ENCODE measurements at regions not wholly inside any gene's neighbourhood (a gene's known extent, or its start where the extent isn't known, plus 50 kb on each side); places are given as distances from the start of the nearest gene placed in this dataset.

DNA sequence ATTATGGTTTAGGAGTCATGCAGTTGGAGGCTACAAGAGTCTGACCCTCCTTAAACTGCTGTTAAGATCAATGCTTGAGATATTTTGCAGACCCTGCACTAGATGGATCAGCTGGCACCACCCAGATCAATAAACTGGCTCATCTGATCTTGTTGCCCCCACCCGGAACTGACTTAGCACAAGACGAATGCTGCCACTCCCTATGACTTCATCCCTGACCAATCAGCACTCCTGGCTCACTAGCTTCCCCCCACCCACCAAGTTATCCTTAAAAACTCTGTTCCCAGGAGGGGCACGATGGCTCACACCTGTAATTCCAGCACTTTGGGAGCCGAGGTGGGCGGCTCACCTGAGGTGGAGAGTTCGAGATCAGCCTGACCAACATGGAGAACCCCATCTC is 594.0 kb downstream of the NTRK3 start:
- intact Hi-C loops (cut with DNase I; ENCODE audit: low total_unique reads): no loop called here
- DNase-seq: no peak
- Histone ChIP-seq H3K4me1 (peaks cover 0 to 9% (median 0%) of the 10 kb centered on the region in 4 donors), H3K36me3 (no peaks in the 10 kb centered on the region), H3K27me3 (no peaks in the 10 kb centered on the region), H3K4me3 (no peak overlapping the region), H3K9me3 (peaks cover 0 to 2% (median 0%) of the 10 kb centered on the region in 3 donors), H3K27ac (no peak overlapping the region)
- TF ChIP-seq, protein P1, sequence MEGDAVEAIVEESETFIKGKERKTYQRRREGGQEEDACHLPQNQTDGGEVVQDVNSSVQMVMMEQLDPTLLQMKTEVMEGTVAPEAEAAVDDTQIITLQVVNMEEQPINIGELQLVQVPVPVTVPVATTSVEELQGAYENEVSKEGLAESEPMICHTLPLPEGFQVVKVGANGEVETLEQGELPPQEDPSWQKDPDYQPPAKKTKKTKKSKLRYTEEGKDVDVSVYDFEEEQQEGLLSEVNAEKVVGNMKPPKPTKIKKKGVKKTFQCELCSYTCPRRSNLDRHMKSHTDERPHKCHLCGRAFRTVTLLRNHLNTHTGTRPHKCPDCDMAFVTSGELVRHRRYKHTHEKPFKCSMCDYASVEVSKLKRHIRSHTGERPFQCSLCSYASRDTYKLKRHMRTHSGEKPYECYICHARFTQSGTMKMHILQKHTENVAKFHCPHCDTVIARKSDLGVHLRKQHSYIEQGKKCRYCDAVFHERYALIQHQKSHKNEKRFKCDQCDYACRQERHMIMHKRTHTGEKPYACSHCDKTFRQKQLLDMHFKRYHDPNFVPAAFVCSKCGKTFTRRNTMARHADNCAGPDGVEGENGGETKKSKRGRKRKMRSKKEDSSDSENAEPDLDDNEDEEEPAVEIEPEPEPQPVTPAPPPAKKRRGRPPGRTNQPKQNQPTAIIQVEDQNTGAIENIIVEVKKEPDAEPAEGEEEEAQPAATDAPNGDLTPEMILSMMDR (IDR thresholded peaks at IDR 0.05): no peak

DNA sequence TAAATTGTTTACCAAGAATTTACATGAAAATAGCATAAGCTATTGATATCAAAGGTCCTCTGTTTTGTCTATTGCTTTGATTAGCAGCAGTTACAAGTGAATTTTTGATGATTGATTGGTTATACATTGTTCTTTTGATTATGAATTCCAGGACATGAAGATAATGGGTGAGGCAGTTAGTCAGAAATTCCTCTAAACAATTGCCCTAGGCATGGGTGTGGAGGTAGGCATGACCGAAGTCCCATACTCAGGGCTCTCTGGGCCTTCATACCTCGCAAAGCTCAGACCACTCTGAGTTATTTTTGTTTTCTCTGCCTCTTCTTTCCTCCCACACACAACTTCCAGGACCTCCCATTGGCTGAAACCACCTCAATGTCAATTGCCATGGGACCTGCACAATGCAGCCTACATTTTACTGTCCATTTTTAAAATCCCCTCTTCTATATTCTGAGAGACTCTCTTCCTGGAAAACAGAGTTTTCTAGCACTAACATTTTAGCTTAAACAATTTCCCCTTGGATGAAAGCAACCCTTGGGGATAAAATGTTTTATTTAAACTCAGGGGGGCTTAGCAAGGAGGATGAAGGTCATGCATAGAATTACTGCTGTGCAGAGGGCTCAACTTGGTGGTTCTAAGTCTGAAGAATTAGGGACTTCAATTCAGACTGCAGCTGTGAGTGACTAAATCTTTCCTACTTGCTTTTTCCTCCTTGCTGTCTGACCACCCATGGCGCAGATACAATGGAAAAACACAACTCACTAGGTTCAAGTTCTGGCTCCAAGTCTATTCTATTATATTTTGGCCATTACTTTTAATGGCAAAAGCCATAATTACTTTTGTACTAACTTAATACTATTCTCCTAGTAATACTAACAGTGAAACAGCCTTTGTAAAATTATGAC is 594.8 kb downstream of the NTRK3 start:
- no peak for DNase-seq

DNA sequence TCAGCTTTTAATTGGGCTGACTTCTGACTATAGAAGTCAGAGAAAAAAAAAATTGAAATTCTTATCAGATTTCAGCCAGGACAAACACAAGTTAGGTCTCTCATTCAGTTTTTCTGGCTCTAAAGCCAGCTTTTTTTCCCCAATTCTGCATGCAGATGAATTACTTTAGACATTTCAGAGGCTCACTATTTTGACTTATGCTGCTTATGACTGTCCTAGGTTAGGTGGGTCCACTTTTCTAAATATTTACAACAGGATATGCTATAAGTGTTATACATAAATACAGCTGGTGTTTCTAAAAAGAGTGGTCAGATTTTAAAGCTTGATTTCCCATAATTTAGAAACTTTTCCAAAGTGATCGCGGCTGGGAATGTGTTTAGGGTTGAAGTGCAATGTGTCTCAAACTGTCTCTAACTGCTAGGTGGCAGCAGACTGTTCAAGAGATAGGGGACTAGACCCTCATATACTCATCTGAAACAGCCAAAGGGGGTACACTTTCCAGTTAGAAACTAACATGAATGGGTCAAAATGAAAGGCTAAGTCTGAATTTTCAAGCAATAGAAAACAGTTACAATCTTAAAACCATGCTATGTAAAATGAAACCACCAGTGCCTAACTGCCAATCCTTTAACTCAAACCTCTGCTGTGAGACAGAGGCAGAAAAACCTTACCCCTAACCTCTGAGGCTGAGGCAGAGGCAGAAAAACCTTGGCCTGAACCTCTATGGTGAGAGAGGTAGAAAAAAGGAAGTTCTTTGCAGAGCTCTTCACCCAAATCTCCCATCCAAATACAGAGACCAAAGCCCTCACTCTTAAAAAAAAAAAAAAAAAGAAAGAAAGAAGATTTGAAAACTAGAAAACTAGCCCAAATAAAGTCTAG is 596.0 kb downstream of the NTRK3 start:
- Histone ChIP-seq H3K4me1 (peaks cover 0 to 9% (median 0%) of the 10 kb centered on the region in 4 donors), H3K27me3 (no peaks in the 10 kb centered on the region), H3K9me3 (no peaks in the 10 kb centered on the region), H3K36me3 (no peaks in the 10 kb centered on the region), H3K27ac (no peak overlapping the region), H3K4me3 (no peak overlapping the region)
- TF ChIP-seq, protein P1 (IDR thresholded peaks at IDR 0.05): no peak
- intact Hi-C loops (cut with DNase I; ENCODE audit: low total_unique reads): no loop called here
- no peak for DNase-seq

More for the DNA sequence above, 594.8 kb downstream of the NTRK3 start:
- H3K9me3 ChIP-seq: no peaks in the 10 kb centered on the region
- no peak overlapping the region for H3K4me3 ChIP-seq
- peaks cover 0 to 9% (median 0%) of the 10 kb centered on the region in 4 donors for H3K4me1 ChIP-seq
- TF ChIP-seq, protein P1 (IDR thresholded peaks at IDR 0.05): no peak
- H3K27me3 ChIP-seq: no peaks in the 10 kb centered on the region
- H3K36me3 ChIP-seq: no peaks in the 10 kb centered on the region
- intact Hi-C loops (cut with DNase I; ENCODE audit: low total_unique reads): no loop called here
- no peak overlapping the region for H3K27ac ChIP-seq

DNA sequence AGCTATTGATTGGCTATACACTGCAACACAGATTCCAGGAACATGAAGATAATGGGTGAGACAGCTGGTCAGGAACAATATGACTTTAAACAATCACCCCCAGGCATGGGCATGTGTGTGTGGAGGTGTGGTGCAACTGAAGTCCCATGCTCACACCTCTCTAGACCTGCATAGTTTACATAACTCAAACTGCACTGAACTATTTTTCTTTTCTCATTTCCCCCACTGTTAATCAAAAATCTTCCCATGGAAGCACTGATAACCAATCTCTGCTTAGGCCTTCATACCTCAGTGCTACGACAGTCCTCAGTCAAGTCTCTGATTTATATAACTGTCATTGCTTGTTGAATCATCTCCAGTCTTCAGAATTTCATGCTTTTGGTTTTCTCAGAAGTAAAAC is 600.2 kb downstream of the NTRK3 start:
- intact Hi-C loops (cut with DNase I; ENCODE audit: low total_unique reads): no loop called here
- DNase-seq: no peak
- Histone ChIP-seq H3K27ac (no peak overlapping the region), H3K4me3 (no peak overlapping the region), H3K9me3 (no peaks in the 10 kb centered on the region), H3K36me3 (no peaks in the 10 kb centered on the region), H3K4me1 (peaks cover 0 to 9% (median 0%) of the 10 kb centered on the region in 4 donors), H3K27me3 (no peaks in the 10 kb centered on the region)
- TF ChIP-seq, protein P1 (IDR thresholded peaks at IDR 0.05): no peak

DNA sequence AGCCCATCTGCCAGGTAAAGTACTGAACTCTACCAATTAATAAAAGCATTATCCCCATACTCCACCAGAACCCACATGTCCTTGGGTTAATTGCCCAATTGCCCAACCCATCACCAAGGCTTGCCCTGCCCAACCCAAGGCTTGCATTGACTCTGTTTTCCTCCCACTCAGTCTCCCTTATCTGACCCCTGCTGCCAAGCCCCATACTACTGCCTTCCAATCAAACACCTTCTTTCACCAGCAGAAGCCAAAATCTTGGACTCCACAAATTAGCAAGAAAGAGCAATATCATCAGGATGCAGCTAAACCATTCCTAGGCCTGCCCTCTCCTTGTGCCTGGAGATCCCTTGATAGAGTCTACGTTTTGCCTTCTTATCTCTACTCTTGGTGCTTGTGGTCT is 602.9 kb downstream of the NTRK3 start:
- no peaks in the 10 kb centered on the region for H3K9me3 ChIP-seq
- TF ChIP-seq, protein P1 (IDR thresholded peaks at IDR 0.05): no peak
- no peak overlapping the region for H3K4me3 ChIP-seq
- DNase-seq: no peak
- H3K36me3 ChIP-seq: no peaks in the 10 kb centered on the region
- H3K27me3 ChIP-seq: no peaks in the 10 kb centered on the region
- intact Hi-C loops (cut with DNase I; ENCODE audit: low total_unique reads): no loop called here
- no peak overlapping the region for H3K27ac ChIP-seq
- peaks cover 0 to 2% (median 0%) of the 10 kb centered on the region in 4 donors for H3K4me1 ChIP-seq

Measured in tibial artery (tissue), 4 donors.